ENCODE measurements at regions not wholly inside any gene's neighbourhood (a gene's known extent, or its start where the extent isn't known, plus 50 kb on each side); places are given as distances from the start of the nearest gene placed in this dataset.

- TF ChIP-seq CTCF (conservative IDR thresholded peaks at IDR 0.05; ENCODE audit: low read length) (no peak), EZH2phosphoT487 (IDR thresholded peaks at IDR 0.05; ENCODE audit: borderline replicate concordance, low read depth, low read length) (no peak)
Measured at GRCh38 chr3:162443376-162443775, 946.8 kb downstream of the OTOL1 start.

All from OCI-LY7 (cell line).